ENCODE measurements at regions not wholly inside any gene's neighbourhood (a gene's known extent, or its start where the extent isn't known, plus 50 kb on each side); places are given as distances from the start of the nearest gene placed in this dataset.
"Not testable (repeated sequence)": the region's sequence is repeated elsewhere in the genome, so short reads cannot be mapped to it uniquely, and the experiment has no call there.

- no peak for DNase-seq
Observed at GRCh38 chr5:112576298-112576925, 157.3 kb upstream of the EPB41L4A start.

DNA sequence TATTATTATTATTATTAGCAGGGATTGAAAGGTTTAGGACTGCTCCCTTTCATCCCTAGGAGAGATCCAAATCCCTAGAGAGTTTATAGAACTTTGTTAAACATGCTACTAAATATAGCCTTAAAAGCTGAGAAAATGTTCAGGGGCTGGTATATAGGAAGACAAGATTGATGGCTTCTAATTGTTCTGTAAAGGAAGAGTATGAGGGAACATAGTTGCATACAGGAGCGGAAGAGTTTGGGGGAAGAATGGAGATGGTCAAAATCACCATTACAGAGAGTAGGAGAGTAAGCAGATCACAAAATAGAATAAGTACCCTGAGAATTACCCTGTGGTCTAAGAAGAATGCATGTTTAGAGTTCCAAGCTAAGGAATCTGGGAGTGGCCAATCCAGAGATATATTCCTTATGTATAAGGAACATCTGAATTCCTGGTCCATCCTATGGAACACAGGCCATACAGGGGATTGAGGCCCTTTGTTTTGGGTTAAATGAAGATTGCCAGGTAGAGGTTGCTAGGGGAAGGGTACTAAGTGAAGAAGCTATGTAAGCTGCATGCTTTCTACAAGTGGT, 158.0 kb upstream of the APC start:
- no peak for DNase-seq

GRCh38 chr5:112581811-112582320, 155.8 kb upstream of the APC start:
- no peak for DNase-seq

- DNase-seq: no peak
Observed at GRCh38 chr5:112583166-112583565, 154.5 kb upstream of the APC start.

- no peak for DNase-seq
Observed at GRCh38 chr5:112584781-112585180, 152.9 kb upstream of the APC start.

- DNase-seq: no peak
Observed at GRCh38 chr5:112586596-112587062, 151.1 kb upstream of the APC start.

DNA sequence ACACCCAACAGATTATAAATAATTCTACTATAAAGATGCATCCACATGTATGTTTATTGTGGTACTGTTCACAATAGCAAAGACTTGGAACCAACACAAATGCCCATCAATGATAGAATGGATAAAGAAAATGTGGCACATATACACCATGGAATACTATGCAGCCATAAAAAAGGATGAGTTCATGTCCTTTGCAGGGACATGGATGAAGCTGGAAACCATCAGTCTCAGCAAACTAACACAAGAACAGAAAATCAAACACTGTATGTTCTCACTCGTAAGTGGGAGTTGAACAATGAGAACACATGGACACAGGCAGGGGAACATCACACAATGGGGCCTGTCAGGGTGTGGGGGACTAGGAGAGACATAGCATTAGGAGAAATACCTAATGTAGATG, 146.8 kb upstream of the APC start:
- DNase-seq: not testable (repeated sequence)

GRCh38 chr5:112594095-112594850, 143.4 kb upstream of the APC start:
- no peak for DNase-seq

DNA sequence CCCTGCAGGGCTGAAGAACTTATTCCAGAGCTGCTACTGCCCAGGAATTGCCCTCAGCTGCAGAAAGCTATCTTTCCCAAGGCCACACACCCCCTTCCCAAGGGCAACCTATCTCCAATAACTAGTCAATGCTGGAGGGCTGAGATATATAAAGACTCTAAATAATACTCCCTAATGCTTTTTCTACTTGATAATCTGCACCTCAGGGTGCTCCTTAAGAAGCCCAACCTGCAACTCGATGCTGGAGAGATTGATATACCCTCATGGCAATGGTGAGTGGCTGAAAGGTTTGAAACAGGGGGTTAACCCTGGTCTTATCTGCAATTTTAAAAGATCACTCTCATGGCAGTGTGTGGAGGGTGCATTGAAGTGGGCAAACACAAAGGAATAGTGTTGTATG, 142.7 kb upstream of the APC start:
- no peak for DNase-seq

- no peak for DNase-seq
Observed at GRCh38 chr5:112597831-112598230, 139.9 kb upstream of the APC start.

DNA sequence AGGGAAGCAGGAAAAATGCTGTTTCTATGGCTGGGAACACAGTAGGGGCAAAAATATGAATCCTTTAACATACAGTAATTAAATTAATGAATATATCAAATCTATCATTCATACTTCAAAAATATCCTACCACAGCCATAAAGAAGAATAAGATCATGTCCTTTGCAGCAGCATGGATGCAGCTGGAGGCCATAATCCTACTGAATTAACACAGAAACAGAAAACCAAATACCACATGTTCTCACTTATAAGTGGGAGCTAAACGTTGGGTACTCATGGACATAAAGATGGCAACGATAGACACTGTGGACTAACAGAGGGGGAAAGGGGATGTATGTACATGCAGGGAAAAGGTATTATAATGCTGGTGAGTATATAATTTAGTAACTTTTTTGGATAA, 137.2 kb upstream of the APC start:
- not testable (repeated sequence) for DNase-seq

- no peak for DNase-seq
Observed at GRCh38 chr5:112604732-112605630, 132.7 kb upstream of the APC start.

- DNase-seq: no peak
Observed at GRCh38 chr5:112608975-112609374, 128.7 kb upstream of the APC start.

DNA sequence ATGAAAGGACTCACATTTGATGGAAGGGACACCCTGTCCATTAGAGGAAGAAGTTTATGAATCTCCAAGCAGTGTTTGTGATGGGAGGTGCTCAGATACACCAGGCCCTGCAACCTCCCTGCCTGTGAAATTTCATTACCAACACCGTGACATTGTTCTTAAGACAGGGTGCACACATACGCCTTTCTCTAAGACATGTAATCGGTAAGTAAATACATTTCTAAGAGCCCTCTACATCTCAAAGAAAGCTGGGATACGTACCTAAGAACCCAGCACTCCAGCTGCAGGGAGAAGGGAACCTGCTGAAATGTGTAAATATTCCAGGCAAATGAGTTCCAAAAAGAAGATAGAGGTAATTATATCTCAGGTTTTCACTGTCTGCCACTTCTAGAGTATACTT, 125.0 kb upstream of the APC start:
- DNase-seq: no peak

GRCh38 chr5:112614285-112614684, 123.4 kb upstream of the APC start:
- DNase-seq: no peak

DNA sequence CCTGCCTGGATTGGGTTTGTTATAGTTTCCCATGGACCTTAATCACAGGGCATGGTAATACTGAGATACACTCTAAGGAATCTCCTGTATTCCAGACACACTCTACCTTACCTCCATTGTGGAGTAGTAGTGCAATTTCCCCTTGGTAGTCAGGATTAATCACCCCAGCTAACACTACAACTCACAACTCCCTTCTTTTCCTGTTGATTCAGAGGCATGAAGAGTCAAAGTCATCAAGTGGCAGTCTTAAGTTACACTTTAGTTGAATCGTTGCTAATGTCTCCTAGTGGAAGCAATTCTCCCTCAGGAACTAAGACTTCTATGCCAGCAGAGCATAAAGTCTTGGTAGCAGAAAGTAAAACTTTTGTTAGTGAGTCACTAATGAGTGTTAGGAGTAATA, 122.7 kb upstream of the APC start:
- DNase-seq: no peak

DNA sequence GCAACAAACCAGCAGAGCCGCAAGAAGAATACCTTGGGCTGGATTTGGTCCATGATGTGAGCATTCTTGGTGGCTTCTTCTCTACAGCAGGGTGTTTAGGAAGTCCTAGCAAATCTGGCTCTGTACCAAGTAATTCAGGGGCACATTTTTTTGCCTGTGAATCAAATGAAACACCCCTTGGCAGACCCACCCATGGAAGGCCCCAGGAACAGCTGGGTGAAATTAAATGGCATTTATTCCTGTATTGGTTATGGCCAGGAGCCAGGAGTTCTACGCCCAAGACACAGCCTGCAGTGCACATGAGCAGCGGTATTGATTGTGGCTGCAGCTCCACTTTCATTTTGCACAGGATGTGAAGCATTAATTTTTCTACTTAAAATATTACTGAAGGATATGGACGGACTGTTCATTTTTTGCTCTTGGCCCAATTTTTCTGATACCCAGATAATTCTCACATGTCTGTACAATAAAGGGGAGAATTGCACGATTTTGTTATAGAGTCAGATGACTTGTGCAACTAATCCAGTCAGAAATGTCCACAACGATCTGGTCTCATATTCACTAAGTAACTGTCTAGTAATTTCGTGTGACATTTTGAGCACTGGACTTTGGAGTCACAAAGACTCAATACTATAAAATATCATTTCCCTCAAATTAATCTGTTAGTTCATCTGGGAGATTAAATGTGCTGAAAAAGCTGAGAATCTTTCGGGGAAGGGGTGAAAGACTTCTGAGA, 120.7 kb upstream of the APC start:
- no peak for DNase-seq

DNA sequence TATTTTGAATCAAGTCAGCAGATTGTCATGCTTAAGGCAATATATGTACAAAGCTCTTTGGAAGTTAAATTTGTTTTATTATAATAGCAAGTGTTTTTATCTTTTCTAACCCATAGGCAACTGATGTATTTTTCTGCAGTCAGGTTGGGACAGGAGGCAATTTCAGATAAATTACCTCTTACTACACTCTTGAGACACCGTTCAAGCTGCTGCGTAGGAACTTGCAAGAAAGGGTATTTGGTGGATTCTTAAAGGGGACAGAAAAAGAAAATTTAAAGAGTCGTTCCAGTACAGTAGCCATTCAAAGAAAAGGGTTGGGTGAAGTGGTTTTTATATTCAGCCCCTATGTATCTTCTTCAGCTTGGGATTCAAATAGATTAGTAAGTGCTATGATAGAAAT, 112.4 kb upstream of the APC start:
- DNase-seq: no peak

DNA sequence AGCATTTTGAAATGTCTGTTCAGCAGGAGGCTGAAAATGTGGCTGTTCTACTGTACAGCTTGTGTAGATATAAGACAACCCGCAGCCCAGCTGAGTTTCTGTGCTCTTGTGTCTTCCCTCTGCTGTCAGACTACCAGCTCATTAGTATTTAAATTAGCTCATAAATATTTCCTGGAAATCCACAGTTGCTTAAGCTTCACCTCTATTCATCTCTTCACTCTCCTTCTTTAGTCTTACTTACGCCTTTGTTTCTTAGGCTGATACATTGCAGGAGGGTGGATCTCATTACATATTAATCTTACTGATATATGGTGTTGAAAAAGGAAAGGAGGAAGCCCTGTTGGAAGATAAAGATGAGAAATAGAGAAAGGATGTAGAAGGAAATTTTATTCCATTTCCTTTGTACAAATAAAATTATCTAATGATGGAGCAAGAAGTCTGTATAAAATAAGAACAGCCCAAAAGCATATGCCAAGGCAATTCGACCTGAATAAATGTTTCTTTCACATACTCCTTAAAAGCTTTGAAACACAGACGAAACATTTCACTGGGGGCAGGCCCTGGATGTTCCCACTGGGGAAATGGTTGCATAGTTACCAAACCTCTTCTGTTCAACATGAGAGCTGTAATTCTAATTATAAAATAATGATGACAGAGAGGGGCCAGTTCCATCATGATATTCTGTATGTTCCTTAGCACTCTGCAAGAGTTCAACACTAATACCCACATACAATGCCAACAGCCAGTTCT, 111.8 kb upstream of the APC start:
- no peak for DNase-seq

DNA sequence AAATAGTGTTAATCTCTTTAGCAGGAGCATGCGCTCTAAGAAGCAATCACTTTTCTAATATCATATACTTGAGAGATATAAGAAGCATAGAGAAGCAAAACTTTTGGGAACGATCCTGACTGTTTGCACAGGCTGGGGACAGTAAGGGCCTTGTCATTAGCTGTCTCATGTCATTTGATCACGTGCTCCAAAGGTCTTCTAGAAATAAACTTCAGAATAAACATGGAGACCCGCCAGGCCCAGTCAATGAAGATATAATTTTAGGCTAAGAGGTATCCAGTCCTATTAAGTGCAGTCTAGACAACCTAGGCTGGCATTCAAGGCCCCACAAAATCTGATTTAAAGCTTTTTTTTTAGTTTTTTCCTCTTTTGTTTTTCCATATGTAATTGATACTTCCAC, 111.0 kb upstream of the APC start:
- no peak for DNase-seq

DNA sequence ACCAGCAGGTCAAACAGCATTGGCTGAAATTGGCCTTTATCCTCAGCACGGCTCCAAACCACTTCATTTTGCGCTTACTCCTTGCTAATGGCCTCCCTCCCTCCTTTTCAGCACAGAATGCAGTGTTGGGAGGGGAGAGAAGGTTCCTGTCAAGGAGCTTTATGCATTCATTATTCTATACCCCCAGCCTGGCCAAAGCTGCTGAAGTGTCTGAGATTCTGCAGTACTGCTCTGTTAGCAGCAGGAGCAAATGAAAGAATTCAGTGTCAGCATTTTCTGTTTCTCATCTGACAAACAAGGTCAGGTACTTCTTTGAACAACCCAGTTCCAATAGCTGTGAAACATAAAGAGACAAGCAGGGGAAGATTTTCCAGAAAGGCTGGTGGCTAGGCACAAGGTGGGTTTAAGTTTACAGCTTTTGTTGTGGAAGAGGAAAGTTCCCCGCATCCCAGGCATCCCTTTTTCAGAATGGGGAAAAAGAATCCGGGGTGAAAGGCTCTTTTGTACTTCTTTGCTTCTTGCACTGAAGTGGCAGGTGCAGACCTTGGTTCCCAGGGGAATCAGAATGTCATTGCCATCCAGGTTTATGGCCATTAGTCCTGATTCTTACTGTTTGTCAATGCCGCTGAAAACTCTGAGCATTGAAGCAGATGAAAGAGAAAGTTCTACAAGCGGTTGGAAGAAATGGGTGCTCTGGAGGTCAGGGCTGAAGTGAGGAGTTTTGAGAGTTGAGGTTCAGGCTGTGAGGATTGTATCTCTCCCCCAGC, 109.3 kb upstream of the APC start:
- no peak for DNase-seq

Data from stimulated activated CD4-positive, alpha-beta T cell treated with anti-CD3 and anti-CD28 coated beads, Interleukin-4, amount 100 ng/mL, for 24 hours (primary cell).